H1 (cell line): ENCODE measurements at regions not wholly inside any gene's neighbourhood (a gene's known extent, or its start where the extent isn't known, plus 50 kb on each side); places are given as distances from the start of the nearest gene placed in this dataset.

Experiments
- CTCF ChIA-PET: fragments of 300-600 bp; sonication (Branson Sonifier 250); formaldehyde crosslinking; loops from one replicate; lab custom pipeline; 2021; ENCODE audit not compliant: partially characterized antibody; lab: Charles Lee
- POLR2A ChIA-PET: fragments of 300-600 bp; sonication (Branson Sonifier 250); formaldehyde crosslinking; loops from one replicate; lab custom pipeline; 2021; ENCODE audit warnings: inconsistent platforms; ENCODE audit not compliant: partially characterized antibody; lab: Charles Lee
- DNase-seq, 2 experiments: peaks; one replicate each; pipeline versions ENCODE4 v3.0.0 to v3.0.0-alpha.2; 2010 to 2022; ENCODE audit warnings: low spot score in 2 of 2, low read depth in 1 of 2, mixed read lengths in 1 of 2
- FAIRE-seq: peaks from 2 replicates; lab custom pipeline; 2011; peaks lifted over from hg19 to GRCh38; lab: Jason Lieb, UNC
- H2AFZ ChIP-seq: 2 replicates; pipeline ENCODE4 v1.8.1; 2012; ENCODE audit warnings: low read length, inconsistent platforms
- H2AK5ac ChIP-seq: 2 replicates; pipeline ENCODE4 v1.6.1; 2013; ENCODE audit warnings: low read depth, low read length
- H2BK120ac ChIP-seq: replicated peaks from 2 replicates; pipeline ENCODE3; 2013; ENCODE audit warnings: low read depth, low read length, inconsistent platforms
- H2BK12ac ChIP-seq: 2 replicates; pipeline ENCODE4 v1.6.1; 2013; ENCODE audit warnings: low read depth, low read length
- H2BK15ac ChIP-seq: 2 replicates; pipeline ENCODE4 v1.6.1; 2013; ENCODE audit warnings: low read length
- H2BK20ac ChIP-seq: 2 replicates; pipeline ENCODE4 v1.6.1; 2013; ENCODE audit warnings: low read length
- H2BK5ac ChIP-seq: 2 replicates; pipeline ENCODE4 v1.6.1; 2013; ENCODE audit warnings: low read depth, low read length
- H3K14ac ChIP-seq: 2 replicates; pipeline ENCODE4 v1.6.1; 2013; ENCODE audit warnings: inconsistent platforms; ENCODE audit not compliant: insufficient read length
- H3K18ac ChIP-seq: 2 replicates; pipeline ENCODE4 v1.6.1; 2013; ENCODE audit warnings: low read length; ENCODE audit errors: extremely low read depth
- H3K23ac ChIP-seq: 2 replicates; pipeline ENCODE4 v1.6.1; 2013; ENCODE audit warnings: inconsistent platforms; ENCODE audit not compliant: insufficient read length
- H3K23me2 ChIP-seq: 2 replicates; pipeline ENCODE4 v1.6.1; 2013; ENCODE audit warnings: low read depth, low read length
- H3K27ac ChIP-seq: 2 replicates; pipeline ENCODE4 v1.6.1; 2011; ENCODE audit warnings: low read depth, low read length, inconsistent platforms
- H3K27me3 ChIP-seq, 4 experiments: replicated peaks in 1 of 4; 1 replicate in 1 of 4; 2 replicates in 3 of 4; pipeline versions ENCODE4 v1.6.1 to v1.8.1; 2011 to 2013; ENCODE audit warnings: low read length in 3 of 4, mild to moderate bottlenecking in 3 of 4, inconsistent platforms in 2 of 4, mixed read lengths in 2 of 4, moderate library complexity in 1 of 4; ENCODE audit not compliant: control insufficient read depth in 3 of 4, insufficient read depth in 3 of 4; ENCODE audit errors: extremely low read depth in 1 of 4
- H3K36me3 ChIP-seq, 4 experiments: 2 replicates each; pipeline versions ENCODE4 v1.6.1 to v1.8.1; 2011 to 2013; ENCODE audit warnings: mild to moderate bottlenecking in 4 of 4, low read length in 3 of 4, moderate library complexity in 2 of 4, control low read depth in 1 of 4, inconsistent platforms in 1 of 4; ENCODE audit not compliant: insufficient read depth in 4 of 4, control insufficient read depth in 2 of 4
- H3K4ac ChIP-seq: replicated peaks from 2 replicates; pipeline ENCODE3; 2013; ENCODE audit warnings: low read length, low read depth, mixed read lengths, inconsistent platforms; ENCODE audit not compliant: insufficient read length
- H3K4me1 ChIP-seq, 4 experiments: replicated peaks in 1 of 4; 1 replicate in 1 of 4; 2 replicates in 3 of 4; pipeline versions ENCODE4 v1.6.1 to v1.8.1; 2011 to 2013; ENCODE audit warnings: low read length in 3 of 4, inconsistent platforms in 2 of 4, mixed read lengths in 1 of 4; ENCODE audit not compliant: insufficient read depth in 4 of 4, control insufficient read depth in 3 of 4
- H3K4me2 ChIP-seq, 2 experiments: 2 replicates each; pipeline versions ENCODE4 v1.6.1 to v1.8.1; 2011 to 2013; ENCODE audit warnings: low read depth in 2 of 2, low read length in 2 of 2, control low read depth in 1 of 2, inconsistent platforms in 1 of 2, mild to moderate bottlenecking in 1 of 2; ENCODE audit not compliant: insufficient read depth in 1 of 2
- H3K4me3 ChIP-seq, 4 experiments: fragments of 200-600, 300-600 bp in 1 of 4; sonication (generic), shearing (Covaris generic), sonication (Bioruptor Twin) in 1 of 4; 2 replicates each; pipeline versions ENCODE4 v1.5.1 to v1.8.1; 2011 to 2016; ENCODE audit warnings: low read length in 4 of 4, low read depth in 3 of 4, control low read depth in 2 of 4, inconsistent platforms in 2 of 4, mild to moderate bottlenecking in 2 of 4, mixed read lengths in 1 of 4, moderate library complexity in 1 of 4; ENCODE audit not compliant: insufficient read depth in 2 of 4; ENCODE audit errors: extremely low read depth in 1 of 4
- H3K56ac ChIP-seq: replicated peaks from 2 replicates; pipeline ENCODE3; 2013; ENCODE audit warnings: low read depth, mild to moderate bottlenecking, mixed read lengths, low read length, inconsistent platforms; ENCODE audit not compliant: insufficient read length
- H3K79me1 ChIP-seq: 2 replicates; pipeline ENCODE4 v1.6.1; 2013; ENCODE audit warnings: low read depth, low read length, control low read depth
- H3K79me2 ChIP-seq, 2 experiments: 2 replicates each; pipeline versions ENCODE4 v1.6.1 to v1.8.1; 2012 to 2013; ENCODE audit warnings: low read length in 2 of 2, mild to moderate bottlenecking in 2 of 2, inconsistent platforms in 1 of 2; ENCODE audit not compliant: insufficient read depth in 2 of 2, control insufficient read depth in 1 of 2
- H3K9ac ChIP-seq, 4 experiments: replicated peaks in 1 of 4; 1 replicate in 1 of 4; 2 replicates in 3 of 4; pipeline versions ENCODE4 v1.6.1 to v1.8.1; 2011 to 2013; ENCODE audit warnings: low read depth in 3 of 4, low read length in 3 of 4, control low read depth in 2 of 4, mild to moderate bottlenecking in 2 of 4, moderate library complexity in 2 of 4, inconsistent platforms in 1 of 4; ENCODE audit errors: extremely low read depth in 1 of 4
- H3K9me3 ChIP-seq, 2 experiments: 2 replicates each; pipeline versions ENCODE4 v1.6.1 to v1.8.1; 2012 to 2013; ENCODE audit warnings: mild to moderate bottlenecking in 2 of 2, moderate library complexity in 2 of 2, control low read depth in 1 of 2, inconsistent platforms in 1 of 2, low read depth in 1 of 2, low read length in 1 of 2, mixed read lengths in 1 of 2; ENCODE audit not compliant: insufficient read depth in 2 of 2
- H4K20me1 ChIP-seq, 2 experiments: replicated peaks in 1 of 2; 2 replicates each; pipeline versions ENCODE3 to v1.8.1; 2011 to 2013; ENCODE audit warnings: inconsistent platforms in 2 of 2, low read length in 2 of 2, mild to moderate bottlenecking in 1 of 2; ENCODE audit not compliant: insufficient read depth in 2 of 2, control insufficient read depth in 1 of 2
- H4K5ac ChIP-seq: 2 replicates; pipeline ENCODE4 v1.6.1; 2013; ENCODE audit warnings: low read length, low read depth, mixed read lengths, inconsistent platforms; ENCODE audit not compliant: insufficient read length
- H4K8ac ChIP-seq: 2 replicates; pipeline ENCODE4 v1.8.0; 2013; ENCODE audit warnings: mild to moderate bottlenecking, moderate library complexity, low read length, inconsistent platforms; ENCODE audit not compliant: insufficient read depth; ENCODE audit errors: extremely low read depth
- H4K91ac ChIP-seq: replicated peaks from 2 replicates; pipeline ENCODE3; 2013; ENCODE audit warnings: low read length, mixed read lengths, inconsistent platforms; ENCODE audit not compliant: insufficient read length
- CTBP2 ChIP-seq: IDR thresholded peaks from 2 replicates; pipeline ENCODE4 v1.7.0; 2011; ENCODE audit warnings: borderline replicate concordance, mild to moderate bottlenecking, moderate library complexity, mixed read lengths, low read length; ENCODE audit not compliant: insufficient read depth, insufficient read length
- FOSL1 ChIP-seq: IDR thresholded peaks from 2 replicates; pipeline ENCODE4 v1.6.1; 2011; ENCODE audit warnings: mild to moderate bottlenecking, low read depth, low read length, moderate library complexity; ENCODE audit not compliant: insufficient read depth
- KDM1A ChIP-seq: fragments of 200-600, 300-600 bp; sonication (generic); IDR thresholded peaks from 2 replicates; pipeline ENCODE4 v1.7.1; 2016; ENCODE audit warnings: mild to moderate bottlenecking, low read length, borderline replicate concordance
- SAP30 ChIP-seq: fragments of 300-600 bp; sonication (generic); IDR thresholded peaks from 2 replicates; pipeline ENCODE4 v1.7.1; 2012; ENCODE audit warnings: low read length, moderate library complexity, mild to moderate bottlenecking, inconsistent platforms; ENCODE audit not compliant: insufficient read depth, insufficient replicate concordance
- ZNF274 ChIP-seq: IDR thresholded peaks from 2 replicates; pipeline ENCODE4 v1.7.0; 2012; ENCODE audit warnings: low read length, borderline replicate concordance; ENCODE audit errors: extremely low read depth
- WGBS, 2 experiments: shearing (Covaris generic) in 1 of 2; methylation state at CpG; one replicate each; pipeline versions ENCODE4 v1.1.6 to v1.1.7; 2013 to 2015; ENCODE audit warnings: low lambda C conversion rate in 2 of 2, mixed read lengths in 2 of 2, inconsistent platforms in 1 of 2, low coverage in 1 of 2, missing lambda C conversion rate in 1 of 2; ENCODE audit not compliant: insufficient replicate concordance in 2 of 2, insufficient coverage in 1 of 2, insufficient read length in 1 of 2; ENCODE audit errors: extremely low coverage in 1 of 2, missing lambda C conversion rate in 1 of 2; 5-methylcytosine and 5-hydroxymethylcytosine counted together
- TF ChIP-seq, protein P1 (sequence below), 3 experiments: IDR thresholded peaks; 1 replicate in 2 of 3; 2 replicates in 1 of 3; pipeline versions ENCODE4 v1.5.1 to v1.6.1; 2011; ENCODE audit warnings: low read length in 3 of 3, mild to moderate bottlenecking in 3 of 3, inconsistent platforms in 2 of 3, low read depth in 1 of 3, moderate library complexity in 1 of 3; ENCODE audit not compliant: insufficient read depth in 1 of 3; ENCODE audit errors: control extremely low read depth in 1 of 3

DNA sequence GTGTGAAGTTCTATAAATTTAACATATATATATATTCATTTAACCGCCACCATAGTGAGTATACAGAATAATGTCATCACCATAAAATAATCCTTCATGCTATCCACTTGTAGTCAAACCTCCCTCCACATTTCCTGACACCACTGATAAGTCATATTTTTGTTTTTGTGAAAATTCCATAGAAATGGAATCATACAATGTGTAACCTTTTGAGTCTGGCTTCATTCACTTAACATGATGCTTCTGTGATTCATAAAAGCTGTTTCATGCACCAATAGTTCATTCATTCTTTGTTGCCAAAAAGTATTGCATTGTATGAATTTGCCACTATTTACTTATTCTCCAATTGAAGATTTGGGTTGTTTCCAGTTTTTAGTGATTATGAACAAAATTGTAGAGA lies 497.5 kb upstream of the PCDH20 start:
- Histone ChIP-seq H2BK120ac (no peak overlapping the region), H4K8ac (no peak overlapping the region), H2AK5ac (no peak overlapping the region), H3K4me2 (no peak overlapping the region), H3K23ac (no peak overlapping the region), H4K5ac (no peak overlapping the region), H2BK12ac (no peak overlapping the region), H3K4me3 (no peak overlapping the region), H4K91ac (no peak overlapping the region), H2BK5ac (no peak overlapping the region), H3K18ac (no peak overlapping the region), H3K14ac (no peak overlapping the region), H3K9ac (no peak overlapping the region), H4K20me1 (no peaks in the 10 kb centered on the region), H3K4me1 (peaks cover 0 to 3% (median 0%) of the 10 kb centered on the region in 4 experiments; a peak in 1 of 7 replicates), H3K36me3 (no peaks in the 10 kb centered on the region), H3K23me2 (no peaks in the 10 kb centered on the region), H2AFZ (no peak overlapping the region), H3K56ac (no peak overlapping the region), H3K4ac (no peak overlapping the region), H3K79me2 (no peaks in the 10 kb centered on the region), H2BK15ac (no peak overlapping the region), H3K27me3 (no peaks in the 10 kb centered on the region), H2BK20ac (no peak overlapping the region), H3K27ac (no peak overlapping the region), H3K9me3 (no peaks in the 10 kb centered on the region), H3K79me1 (no peaks in the 10 kb centered on the region)
- no peak for FAIRE-seq
- WGBS, 2 experiments, result 88% methylated on average over 1 of the region's 1 CpG; no CpG with 5 or more reads in 1 of the 2 experiments
- POLR2A ChIA-PET, result no interaction called here
- CTCF ChIA-PET, result no interaction called here
- no peak for DNase-seq
- TF ChIP-seq, protein P1, sequence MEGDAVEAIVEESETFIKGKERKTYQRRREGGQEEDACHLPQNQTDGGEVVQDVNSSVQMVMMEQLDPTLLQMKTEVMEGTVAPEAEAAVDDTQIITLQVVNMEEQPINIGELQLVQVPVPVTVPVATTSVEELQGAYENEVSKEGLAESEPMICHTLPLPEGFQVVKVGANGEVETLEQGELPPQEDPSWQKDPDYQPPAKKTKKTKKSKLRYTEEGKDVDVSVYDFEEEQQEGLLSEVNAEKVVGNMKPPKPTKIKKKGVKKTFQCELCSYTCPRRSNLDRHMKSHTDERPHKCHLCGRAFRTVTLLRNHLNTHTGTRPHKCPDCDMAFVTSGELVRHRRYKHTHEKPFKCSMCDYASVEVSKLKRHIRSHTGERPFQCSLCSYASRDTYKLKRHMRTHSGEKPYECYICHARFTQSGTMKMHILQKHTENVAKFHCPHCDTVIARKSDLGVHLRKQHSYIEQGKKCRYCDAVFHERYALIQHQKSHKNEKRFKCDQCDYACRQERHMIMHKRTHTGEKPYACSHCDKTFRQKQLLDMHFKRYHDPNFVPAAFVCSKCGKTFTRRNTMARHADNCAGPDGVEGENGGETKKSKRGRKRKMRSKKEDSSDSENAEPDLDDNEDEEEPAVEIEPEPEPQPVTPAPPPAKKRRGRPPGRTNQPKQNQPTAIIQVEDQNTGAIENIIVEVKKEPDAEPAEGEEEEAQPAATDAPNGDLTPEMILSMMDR (IDR thresholded peaks at IDR 0.05; ENCODE audit: control extremely low read depth in 1 of 3, insufficient read depth in 1 of 3, low read depth in 1 of 3, low read length in 3 of 3), result no peak
- TF ChIP-seq ZNF274 (no peak), SAP30 (no peak), FOSL1 (no peak), KDM1A (no peak), CTBP2 (no peak)
